ENCODE measurements at regions not wholly inside any gene's neighbourhood (a gene's known extent, or its start where the extent isn't known, plus 50 kb on each side); places are given as distances from the start of the nearest gene placed in this dataset.

DNA sequence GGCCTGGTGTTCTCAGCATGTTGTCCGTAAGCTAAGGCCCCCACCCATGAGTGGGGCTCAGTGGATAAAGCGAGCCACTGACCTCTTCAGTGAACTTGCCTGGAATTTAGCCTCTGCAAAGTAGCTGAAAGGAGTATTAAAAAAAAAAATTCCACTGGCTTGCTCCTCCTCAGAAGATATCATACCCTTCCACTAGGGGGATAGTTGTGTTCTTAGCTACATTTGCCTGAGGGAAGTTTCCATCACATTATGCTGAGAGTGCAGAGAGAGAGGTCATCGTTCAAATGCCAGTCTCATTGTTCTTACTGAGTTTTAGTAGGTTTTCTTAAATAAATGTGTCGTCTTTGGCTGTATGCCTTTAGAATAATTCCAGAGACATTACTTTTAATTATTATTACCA is 879.7 kb downstream of the JRKL start:
- DNase-seq (ENCODE audit: low read depth) = no peak

- DNase-seq (ENCODE audit: low read depth) = no peak
Measured at GRCh38 chr11:97279341-97279740, 889.5 kb downstream of the JRKL start.

DNA sequence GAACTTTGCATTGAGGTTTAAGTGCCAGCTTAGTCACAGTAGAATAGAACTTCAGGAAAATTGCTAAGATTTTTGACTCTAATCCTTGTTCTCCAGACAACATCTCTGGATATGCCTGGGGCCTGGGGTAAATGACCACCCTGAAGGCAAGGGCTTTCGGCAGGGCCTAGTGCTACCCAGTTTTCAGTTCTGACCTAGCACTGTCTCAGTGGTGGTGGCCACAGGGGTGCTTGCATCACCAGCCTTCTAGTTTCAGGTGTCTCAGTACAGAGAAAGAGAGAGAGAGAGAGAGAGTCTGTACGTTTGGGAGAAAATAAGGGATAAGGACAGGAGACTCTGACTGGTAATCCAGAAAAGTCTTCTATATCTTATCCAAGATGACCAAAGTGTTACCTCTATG is 890.5 kb downstream of the JRKL start:
- no peak for DNase-seq (ENCODE audit: low read depth)

- DNase-seq (ENCODE audit: low read depth) = no peak
Measured at GRCh38 chr11:97289823-97290222, 900.0 kb downstream of the JRKL start.

- no peak for DNase-seq (ENCODE audit: low read depth)
Measured at GRCh38 chr11:97290464-97291041, 900.7 kb downstream of the JRKL start.

- DNase-seq (ENCODE audit: low read depth) = no peak
Measured at GRCh38 chr11:97296301-97296700, 906.5 kb downstream of the JRKL start.

GRCh38 chr11:97309291-97309690 is 919.5 kb downstream of the JRKL start:
- DNase-seq (ENCODE audit: low read depth) = no peak

GRCh38 chr11:97325693-97326092 is 935.9 kb downstream of the JRKL start:
- no peak for DNase-seq (ENCODE audit: low read depth)

GRCh38 chr11:97332271-97332670 is 942.5 kb downstream of the JRKL start:
- DNase-seq (ENCODE audit: low read depth) = no peak

GRCh38 chr11:97336064-97336463 is 946.3 kb downstream of the JRKL start:
- DNase-seq (ENCODE audit: low read depth) = no peak

GRCh38 chr11:97345032-97345431 is 955.2 kb downstream of the JRKL start:
- DNase-seq (ENCODE audit: low read depth) = no peak

DNA sequence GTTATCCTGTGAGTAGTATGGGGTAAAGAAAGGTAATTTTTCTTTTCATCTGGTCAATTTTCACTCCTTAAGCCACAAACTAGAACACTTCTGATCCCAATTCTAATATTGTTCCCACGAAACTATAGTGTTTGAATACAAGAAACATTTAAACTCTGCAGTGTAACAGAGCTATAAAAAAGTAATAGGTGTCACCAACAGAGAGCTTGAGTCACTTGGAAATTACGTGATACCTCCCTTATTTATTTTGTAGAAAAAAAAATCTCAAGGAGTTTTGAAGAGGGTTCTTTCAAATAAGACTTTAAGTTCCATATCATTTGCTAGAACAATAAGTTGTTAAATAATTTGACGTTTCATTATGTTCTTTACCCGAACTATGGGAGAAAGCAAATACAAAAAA is 959.4 kb downstream of the JRKL start:
- DNase-seq (ENCODE audit: low read depth) = no peak

DNA sequence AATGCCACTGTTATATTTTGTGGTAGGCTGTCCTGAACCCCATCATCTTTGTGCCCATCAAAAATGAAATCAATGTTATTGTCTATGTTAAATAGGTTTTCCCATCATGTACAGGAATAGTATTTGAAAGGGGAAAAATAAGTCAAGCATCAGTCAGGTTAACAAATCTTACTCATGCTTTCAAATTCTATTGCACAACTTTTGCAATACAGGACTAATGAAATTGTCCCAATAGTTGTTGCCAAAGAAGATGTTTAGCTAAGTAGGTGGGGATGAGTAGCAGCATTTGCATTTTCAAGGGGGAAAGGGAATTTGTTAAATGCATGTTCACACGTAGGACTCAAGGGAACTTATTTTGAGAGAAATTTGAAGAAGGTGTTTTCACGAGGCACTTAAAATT is 962.1 kb downstream of the JRKL start:
- DNase-seq (ENCODE audit: low read depth) = no peak

DNA sequence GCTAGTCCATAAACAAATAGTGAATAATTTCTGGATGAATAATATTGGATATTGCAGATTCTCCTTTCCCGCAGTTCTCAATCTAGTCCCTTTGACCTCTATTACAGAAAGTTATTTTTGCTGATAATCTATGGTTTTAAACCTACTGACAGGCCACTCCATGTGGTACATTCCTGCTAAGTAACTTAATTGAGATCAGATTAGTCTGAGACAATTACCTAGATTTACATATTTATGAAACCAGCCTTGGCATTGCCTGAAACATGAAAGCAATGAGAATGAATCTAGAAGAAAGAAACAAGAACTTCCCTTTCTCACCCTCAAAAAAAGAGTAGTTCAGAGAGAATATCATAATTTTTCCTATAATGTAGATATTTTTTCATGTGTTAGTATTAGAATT is 964.2 kb downstream of the JRKL start:
- no peak for DNase-seq (ENCODE audit: low read depth)

GRCh38 chr11:97354576-97354975 is 964.8 kb downstream of the JRKL start:
- DNase-seq (ENCODE audit: low read depth) = no peak

DNA sequence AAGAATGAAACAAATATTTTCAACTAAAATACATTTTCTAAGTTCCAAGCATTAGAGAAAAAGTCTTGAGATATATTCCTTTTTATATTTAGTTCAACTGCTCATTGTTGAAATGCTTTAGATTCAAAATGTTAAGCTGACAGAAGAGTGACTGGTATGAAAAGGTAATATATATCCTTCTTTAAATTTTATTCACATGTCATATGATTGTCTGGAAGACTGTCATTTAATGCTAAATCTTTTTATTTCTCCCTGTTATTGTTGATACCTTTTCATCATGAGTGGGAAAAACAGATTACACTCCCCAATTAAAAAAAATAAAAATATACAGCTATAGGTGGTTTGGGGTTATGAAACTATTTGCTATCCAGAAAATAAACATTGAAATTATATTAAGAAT is 965.4 kb downstream of the JRKL start:
- DNase-seq (ENCODE audit: low read depth) = no peak

DNA sequence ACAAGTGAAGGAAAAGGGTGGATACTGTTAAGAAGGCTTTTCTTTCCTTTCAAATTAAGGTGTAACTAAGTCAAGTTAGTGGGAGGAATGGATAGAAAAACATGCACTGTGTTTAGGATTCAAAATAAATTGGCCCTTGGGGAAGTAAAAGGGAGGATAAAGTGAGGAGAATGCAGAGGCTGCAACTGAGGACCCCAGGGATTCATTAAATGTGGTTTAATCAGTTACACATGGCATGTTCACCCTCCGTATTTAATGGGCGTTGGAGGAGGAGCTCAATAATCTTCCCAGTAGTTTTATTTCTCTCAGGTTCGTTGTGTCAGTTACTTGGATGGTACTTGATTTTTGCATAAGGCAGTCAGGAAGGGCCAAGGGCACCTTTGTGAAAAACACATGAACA is 966.3 kb downstream of the JRKL start:
- no peak for DNase-seq (ENCODE audit: low read depth)

- DNase-seq (ENCODE audit: low read depth) = no peak
Measured at GRCh38 chr11:97359016-97359415, 969.2 kb downstream of the JRKL start.

DNA sequence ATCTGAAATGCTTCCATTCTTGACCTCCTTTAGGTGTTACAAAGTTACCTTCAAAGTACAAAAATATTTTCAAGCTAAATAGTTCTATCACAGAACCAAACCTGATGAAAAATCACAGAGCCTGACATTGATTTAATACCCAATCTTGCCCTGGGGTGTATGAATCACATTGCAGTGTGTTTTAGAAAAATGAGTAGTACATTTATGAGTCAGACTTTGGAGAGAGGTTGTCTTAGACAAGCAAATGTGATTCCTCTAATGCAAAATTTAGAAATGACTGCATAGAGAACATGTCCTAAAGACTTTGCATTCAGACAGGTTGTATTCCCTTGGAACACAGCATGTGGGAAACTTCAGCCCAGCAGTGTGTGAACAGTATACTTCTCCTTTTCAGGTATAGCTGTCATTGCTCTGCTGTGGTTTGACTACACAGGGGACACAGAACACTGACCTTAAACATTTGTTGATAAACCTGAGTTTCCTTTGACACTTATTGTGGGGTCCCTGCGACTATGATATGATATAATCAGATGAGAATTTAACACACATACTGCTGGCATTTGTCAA is 972.1 kb downstream of the JRKL start:
- no peak for DNase-seq (ENCODE audit: low read depth)

GRCh38 chr11:97363331-97363730 is 973.5 kb downstream of the JRKL start:
- no peak for DNase-seq (ENCODE audit: low read depth)

DNA sequence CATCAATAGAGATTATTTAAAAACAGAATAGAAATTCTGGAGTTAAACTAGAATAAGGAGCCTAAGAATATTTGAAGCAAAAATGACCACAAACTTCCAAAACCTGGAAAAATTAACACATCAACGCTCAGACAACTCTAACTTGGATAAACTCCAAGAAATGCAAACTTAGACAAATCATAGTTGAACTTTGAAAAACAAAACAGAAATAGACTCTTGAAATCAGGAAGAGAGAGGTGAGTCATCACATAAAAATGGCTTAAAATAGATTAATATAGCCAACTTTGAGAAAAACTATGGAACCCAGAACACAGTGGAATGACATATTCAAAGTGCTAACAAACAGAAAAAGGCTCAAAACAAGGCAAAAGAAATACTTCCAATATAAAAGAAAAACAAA is 974.2 kb downstream of the JRKL start:
- no peak for DNase-seq (ENCODE audit: low read depth)

DNA sequence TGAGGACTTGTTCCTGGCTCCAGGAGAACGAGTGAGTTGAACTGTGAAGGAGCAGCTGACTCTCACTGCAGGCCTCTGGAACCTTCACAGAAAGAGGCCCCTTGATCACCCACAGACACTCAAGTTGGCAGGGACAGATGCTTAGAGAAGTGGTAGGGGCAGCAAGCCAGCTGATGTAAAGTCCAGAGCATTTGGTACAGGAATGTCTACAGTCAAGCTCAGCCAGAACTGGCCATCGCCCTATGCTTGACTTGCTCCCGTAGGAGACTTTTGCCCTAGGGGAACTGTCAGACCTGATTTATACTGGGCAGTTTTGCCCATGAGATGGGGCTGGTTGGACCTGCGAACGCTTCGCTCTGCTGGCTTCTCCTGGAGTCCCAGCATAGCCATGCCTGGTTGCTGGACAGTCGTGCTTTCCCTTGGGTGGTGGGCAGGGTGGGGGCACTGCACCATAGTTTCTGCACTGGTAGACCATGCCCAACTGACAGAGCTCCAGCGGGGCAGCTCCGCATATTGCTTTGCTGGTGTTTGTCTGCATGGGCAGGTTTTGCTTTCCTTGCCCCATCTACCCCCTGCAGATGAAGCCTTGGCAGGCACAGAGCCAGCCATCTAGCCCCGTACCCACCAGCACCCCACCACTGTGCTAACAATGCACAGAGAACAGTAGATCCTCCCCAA is 977.7 kb downstream of the JRKL start:
- no peak for DNase-seq (ENCODE audit: low read depth)

DNA sequence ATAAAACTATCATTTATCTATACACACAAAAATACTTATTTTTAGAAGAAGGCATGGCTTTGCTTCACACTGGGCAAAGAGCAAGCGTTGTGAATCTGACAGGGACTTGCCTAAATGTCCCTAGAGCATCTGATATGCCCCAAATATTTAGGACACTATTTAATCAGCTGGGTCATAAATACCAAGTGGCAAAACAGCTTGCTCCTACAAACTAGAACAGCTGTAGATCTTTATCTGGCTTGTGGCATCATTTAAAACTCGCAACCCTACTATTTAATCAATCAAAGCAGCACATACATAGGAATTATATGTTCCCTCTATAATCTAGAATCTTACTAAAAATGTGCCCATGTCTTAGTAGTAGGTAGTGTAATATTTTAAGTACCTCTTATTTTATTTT is 999.5 kb downstream of the JRKL start:
- DNase-seq (ENCODE audit: low read depth) = no peak

DNA sequence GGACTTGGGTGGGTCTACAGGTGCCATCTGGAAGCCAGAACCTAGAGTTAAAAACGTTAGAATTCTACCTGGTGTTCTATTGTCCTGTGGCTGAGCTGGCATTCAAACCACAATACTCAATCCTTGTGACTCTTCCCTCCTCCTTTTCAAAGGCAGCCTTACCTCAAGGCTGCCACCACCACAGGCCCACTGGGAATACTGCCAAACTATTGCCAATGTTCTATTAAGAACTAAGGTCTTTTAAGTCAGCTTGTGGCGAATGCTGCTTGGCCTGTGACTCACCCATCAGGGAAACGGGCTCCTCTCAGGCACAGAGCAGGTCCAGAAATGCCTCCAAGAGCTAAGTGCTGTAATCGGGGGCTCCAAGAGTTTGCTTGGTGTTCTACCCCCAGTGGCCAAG is 1008.4 kb downstream of the JRKL start:
- no peak for DNase-seq (ENCODE audit: low read depth)
